Astrocyte (in vitro differentiated cells and primary cell): ENCODE measurements at regions not wholly inside any gene's neighbourhood (a gene's known extent, or its start where the extent isn't known, plus 50 kb on each side); places are given as distances from the start of the nearest gene placed in this dataset.

Experiments used
- EZH2 ChIP-seq: IDR thresholded peaks from 2 replicates; pipeline ENCODE4 v1.6.1; 2012; ENCODE audit warnings: mild to moderate bottlenecking, low read length, inconsistent platforms; ENCODE audit not compliant: insufficient read depth
- TF ChIP-seq, protein P1 (sequence below): IDR thresholded peaks from 2 replicates; pipeline ENCODE4 v1.5.1; 2011; ENCODE audit warnings: low read depth, mild to moderate bottlenecking, inconsistent platforms, low read length, moderate library complexity; ENCODE audit not compliant: insufficient read depth

DNA sequence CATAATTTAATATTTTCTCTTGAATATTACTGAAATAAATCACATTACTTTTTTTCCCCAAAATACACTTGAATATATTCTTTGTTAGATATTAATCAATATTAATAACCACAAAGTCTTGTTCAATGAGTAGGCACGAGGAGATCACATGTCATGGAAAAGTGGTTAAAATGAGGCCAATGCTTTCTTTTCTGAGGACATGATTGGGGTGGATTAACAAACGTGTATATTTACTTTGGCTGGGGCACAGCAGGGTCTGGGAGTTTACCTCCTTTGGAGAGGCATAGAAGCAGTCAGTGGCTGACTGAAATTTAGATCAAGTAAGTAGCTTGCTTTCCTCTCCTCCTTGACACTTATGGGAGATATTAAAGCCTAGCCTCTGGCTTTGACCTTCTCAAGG is 664.3 kb upstream of the B3GALT2 start:
- TF ChIP-seq, protein P1, sequence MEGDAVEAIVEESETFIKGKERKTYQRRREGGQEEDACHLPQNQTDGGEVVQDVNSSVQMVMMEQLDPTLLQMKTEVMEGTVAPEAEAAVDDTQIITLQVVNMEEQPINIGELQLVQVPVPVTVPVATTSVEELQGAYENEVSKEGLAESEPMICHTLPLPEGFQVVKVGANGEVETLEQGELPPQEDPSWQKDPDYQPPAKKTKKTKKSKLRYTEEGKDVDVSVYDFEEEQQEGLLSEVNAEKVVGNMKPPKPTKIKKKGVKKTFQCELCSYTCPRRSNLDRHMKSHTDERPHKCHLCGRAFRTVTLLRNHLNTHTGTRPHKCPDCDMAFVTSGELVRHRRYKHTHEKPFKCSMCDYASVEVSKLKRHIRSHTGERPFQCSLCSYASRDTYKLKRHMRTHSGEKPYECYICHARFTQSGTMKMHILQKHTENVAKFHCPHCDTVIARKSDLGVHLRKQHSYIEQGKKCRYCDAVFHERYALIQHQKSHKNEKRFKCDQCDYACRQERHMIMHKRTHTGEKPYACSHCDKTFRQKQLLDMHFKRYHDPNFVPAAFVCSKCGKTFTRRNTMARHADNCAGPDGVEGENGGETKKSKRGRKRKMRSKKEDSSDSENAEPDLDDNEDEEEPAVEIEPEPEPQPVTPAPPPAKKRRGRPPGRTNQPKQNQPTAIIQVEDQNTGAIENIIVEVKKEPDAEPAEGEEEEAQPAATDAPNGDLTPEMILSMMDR, result no peak
- TF ChIP-seq EZH2, result no peak
